Epidermal melanocyte (primary cell): ENCODE measurements at regions not wholly inside any gene's neighbourhood (a gene's known extent, or its start where the extent isn't known, plus 50 kb on each side); places are given as distances from the start of the nearest gene placed in this dataset.

ENCODE experiments used
- DNase-seq: peaks from one replicate; pipeline ENCODE4 v3.0.0; 2011; ENCODE audit warnings: low spot score; ENCODE audit not compliant: insufficient read length

DNA sequence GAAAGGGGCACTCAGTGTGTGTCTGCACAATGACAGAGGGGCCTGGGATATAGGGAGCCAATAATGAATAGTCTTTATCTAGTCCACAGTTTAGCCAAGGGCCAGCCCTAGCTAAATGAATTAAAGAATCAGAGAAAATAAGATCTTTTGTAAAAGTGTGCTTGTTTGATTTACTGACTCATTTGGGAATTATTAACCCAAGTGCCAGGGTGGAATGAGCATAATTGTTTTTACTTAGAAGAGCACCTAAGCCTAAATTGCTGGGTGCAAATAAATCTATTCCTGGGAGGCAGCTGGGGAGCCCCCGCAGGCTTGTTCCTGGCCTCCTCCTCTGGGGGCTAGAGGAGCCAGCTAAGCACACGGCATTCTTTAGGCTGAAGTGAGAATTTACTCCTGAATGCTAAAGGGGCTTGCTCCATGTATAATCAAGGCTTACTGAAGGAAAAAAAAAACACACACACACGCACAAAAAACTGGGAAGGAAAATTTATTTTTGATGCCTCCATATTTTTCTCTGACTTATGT, 405.3 kb upstream of the SUCLG2 start:
- no peak for DNase-seq

DNA sequence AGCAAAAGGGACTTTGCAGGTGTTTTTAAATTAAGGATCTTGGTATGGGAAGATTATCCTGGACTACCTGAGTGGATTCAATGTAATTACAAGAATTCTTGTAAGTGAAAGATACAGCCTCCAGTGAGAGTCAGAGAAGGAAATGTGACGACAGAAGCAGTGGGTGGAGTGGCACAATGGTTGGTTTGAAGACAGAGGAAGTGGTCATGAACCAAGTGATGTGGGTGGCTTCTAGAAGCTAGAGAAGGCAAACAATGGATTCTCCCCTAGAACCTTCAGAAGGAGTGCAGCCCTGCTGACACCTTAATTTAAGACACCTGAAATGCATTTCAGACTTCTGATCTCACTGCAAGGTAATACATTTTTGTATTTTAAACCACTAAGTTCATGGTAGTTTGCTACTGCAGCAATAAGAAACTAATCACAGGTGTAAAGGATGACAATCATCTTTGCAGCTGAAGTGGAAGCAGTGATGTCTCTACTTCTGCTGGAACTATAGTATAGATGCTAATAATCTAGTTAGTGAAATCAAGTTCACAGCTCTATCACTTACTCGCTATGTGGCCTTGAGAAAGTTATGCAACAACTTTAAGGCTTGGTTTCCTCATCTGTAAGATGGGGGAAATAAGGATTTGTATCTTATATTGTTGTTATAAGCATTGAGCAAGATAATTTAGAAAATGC, 403.4 kb upstream of the SUCLG2 start:
- no peak for DNase-seq

DNA sequence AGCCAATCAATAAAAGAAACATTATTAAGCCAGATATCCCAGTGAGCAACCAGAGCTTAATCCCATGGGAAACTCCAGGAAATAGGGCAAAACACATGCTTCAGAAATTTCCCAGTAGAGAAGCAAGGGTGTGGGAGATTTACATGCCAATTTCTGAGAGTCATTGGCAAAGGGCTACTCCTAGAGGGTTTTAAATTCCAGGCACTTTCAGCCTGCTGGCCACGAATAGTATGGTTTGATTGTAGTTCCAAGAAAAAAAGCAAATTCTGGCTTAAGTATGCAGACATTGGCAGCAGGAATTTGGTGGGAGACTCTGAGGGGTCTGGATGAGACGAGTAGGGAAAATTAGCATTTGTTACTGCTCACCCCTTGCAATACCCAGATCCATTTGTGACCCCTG, 402.1 kb upstream of the SUCLG2 start:
- no peak for DNase-seq

GRCh38 chr3:68055215-68055614, 400.8 kb upstream of the SUCLG2 start:
- no peak for DNase-seq

- no peak for DNase-seq
Observed at GRCh38 chr3:68049776-68050175, 395.4 kb upstream of the SUCLG2 start.

DNA sequence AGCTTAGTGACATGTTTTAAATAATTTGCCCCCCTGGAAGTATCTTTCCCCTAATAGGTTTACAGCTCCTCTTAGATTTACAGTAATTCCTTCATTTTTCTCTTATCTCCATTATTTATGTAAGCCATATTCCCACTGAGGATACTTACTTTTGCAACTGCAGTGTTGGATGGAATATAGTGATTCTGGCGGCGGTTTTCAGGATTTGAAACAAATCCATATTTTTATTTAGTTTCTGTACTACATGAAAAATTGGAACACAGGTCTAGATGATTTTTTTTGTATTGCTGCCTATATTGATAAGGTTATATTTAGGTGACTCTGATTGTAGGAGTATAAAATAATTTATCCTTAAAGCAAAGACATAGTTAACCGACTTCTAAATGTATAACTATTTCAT, 391.6 kb upstream of the SUCLG2 start:
- no peak for DNase-seq

GRCh38 chr3:68033867-68034266, 379.5 kb upstream of the SUCLG2 start:
- no peak for DNase-seq

- no peak for DNase-seq
Observed at GRCh38 chr3:68032209-68032608, 377.8 kb upstream of the SUCLG2 start.

DNA sequence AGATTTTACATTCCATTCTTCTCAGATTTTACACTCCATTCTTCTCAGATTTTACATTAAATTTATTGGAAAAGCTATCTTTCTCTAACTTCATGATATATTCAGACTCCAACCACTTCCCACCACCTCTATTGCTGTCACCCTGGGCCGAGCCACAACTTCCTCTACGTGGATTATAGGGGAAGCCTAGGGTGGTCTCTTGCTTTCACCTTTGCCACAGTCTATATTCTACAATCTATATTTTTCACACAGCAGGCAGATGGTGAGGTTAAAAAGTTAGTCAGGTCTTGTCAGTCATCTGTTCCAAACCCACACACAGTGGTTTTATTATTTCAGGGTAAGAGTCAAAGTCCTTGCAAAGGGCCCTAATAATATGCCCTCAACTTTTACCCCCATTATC, 370.8 kb upstream of the SUCLG2 start:
- no peak for DNase-seq

DNA sequence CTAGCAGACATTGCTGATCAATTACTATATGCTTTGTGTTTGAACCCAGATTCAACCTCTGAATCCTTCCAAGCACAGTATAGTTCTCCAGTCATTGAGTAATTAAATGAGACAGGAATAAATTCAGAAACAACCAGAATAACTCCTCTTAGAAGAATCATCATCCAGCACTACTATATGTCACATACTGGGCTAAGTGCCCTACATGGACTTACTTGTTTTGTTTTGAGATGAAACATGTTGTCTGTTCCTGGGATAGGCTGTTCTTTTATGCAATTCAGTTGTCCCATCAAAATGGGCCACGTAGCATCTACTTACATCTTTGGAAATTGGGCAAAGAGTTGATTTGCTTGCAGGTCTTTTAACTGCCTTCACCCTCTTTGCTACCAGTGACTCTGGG, 365.5 kb upstream of the SUCLG2 start:
- DNase-seq: no peak

GRCh38 chr3:68018275-68018674, 363.9 kb upstream of the SUCLG2 start:
- no peak for DNase-seq

DNA sequence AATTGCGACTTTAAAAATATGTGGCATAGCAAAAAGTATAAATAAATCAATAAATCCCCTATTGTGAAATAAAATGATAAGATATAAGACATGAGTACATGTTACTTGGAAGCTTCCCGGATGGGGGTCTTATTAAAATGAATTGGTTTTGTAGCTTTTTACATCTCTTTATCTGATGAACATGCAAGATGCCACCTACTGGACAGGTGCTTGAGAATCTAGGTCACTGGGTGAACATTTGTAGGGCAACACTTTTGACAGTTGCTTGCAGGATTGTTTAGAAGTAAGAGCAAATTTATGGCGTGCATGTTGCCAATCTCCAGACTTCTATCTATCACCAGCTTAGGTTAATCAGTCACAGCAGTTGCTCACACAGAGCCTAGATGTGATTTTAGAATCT, 362.7 kb upstream of the SUCLG2 start:
- no peak for DNase-seq

DNA sequence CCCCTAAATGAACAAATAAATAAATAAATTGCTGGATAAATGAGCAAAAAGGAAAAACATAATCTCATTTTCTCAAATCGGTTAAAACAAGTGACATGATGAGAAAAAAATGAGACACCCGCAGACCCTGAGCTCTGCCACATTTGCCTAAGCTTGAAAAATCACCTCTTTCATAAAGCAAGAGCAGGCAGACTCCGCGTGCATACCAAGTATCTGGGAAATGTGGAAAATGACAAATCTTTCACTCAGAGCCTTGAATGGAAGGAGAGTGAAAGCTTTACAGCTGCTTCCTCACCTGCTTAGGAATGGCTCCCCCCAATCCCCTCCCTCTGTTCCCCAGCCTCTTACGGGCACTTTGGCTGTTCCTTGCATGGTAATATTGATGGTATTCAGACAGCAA, 355.5 kb upstream of the SUCLG2 start:
- no peak for DNase-seq

- no peak for DNase-seq
Observed at GRCh38 chr3:68007621-68008226, 353.3 kb upstream of the SUCLG2 start.

DNA sequence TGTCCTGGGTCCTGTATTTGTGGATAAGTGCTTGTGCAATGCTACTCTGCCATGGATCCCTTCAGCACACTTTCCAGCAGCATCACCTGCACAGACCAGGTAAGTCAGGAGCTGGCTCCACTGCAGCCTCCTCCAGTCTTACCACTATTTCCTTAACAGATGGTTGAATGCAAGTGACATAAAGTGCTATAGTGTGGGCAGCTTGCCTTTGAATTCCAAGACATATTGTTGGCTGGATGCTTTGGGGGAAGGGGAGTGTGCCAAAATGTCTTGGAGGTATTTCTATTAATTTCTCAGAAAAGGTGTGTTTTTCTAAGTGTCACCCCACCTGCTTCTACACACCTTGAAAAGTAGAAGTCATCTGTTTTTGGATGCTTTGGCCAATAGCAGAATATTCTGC, 352.2 kb upstream of the SUCLG2 start:
- no peak for DNase-seq

GRCh38 chr3:68004091-68004490, 349.7 kb upstream of the SUCLG2 start:
- DNase-seq: no peak

DNA sequence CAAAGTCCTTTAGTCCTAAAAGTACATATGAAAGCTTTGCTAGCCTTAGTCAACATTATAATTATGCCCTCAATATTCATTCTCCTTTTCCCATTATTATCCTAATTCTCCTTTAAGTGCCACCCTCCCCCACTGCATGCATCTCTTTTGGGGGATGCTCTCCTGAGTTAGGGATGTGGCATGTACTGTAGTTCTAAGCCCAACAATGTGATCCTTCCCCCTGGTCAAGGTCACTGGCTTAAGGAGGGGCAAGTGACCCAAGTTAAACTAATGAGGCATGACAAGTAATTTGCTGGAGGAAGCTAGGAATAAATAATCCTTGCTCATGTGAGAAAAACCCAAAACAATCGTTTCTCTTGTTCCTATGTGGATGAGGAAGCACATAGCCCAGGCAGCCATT, 343.9 kb upstream of the SUCLG2 start:
- DNase-seq: no peak

- no peak for DNase-seq
Observed at GRCh38 chr3:67995206-67995605, 340.8 kb upstream of the SUCLG2 start.

- no peak for DNase-seq
Observed at GRCh38 chr3:67986706-67987105, 332.3 kb upstream of the SUCLG2 start.

DNA sequence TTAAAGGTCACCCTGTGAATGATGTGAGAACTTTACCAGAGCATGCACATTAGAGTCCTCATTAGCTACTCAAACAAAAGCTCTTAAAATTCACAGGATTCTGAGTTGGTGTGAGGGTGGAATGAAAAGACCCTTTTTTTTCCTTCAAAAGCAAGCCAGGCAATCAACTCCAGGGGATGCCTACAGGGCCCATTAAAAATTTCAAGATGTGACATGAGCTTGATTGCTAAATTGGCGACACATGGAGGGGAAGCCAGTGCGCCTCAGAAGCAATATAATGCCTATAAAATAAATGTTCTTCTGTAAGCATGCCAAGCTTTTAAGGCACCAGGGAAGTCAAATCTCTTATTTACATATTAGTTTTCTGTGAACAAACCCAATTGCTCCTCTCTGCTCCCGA, 328.8 kb upstream of the SUCLG2 start:
- no peak for DNase-seq

DNA sequence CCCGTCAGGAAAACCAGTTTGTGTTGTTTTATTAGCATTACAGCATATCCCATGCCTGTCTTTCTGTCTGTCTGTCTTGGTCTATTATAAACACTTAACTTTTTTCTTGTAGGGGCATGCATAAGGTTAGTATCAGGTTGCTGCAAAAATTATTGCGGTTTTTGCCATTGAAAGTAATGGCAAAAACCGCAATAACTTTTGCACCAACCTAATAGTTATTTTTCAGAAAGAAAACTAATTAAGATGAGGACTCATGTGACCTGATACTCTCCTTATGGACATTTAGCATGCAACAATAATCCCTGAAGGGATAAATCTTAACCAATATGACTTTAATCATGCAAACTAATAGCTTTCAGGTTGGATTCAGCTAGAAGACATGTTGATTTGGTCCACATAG, 326.7 kb upstream of the SUCLG2 start:
- no peak for DNase-seq

DNA sequence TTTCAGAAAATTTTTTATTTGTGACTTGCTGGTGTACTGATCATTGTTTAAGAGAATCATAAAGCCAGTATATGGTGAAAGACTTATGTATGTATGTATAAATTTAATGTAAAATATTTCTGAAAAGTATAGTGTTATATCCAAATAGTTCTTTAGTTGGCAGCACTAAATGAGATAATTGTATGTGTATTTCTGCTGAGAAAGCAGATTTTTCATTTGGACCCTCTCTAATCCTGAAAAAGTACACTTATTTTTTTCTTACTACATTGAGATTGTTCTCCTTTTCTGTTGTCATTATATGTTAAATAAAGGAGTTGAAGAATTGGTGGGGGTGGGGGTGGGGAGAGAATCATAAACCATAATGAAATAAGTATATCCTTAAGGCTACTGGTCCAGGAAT, 324.9 kb upstream of the SUCLG2 start:
- no peak for DNase-seq

- no peak for DNase-seq
Observed at GRCh38 chr3:67977762-67978161, 323.4 kb upstream of the SUCLG2 start.
